ENCODE measurements at regions not wholly inside any gene's neighbourhood (a gene's known extent, or its start where the extent isn't known, plus 50 kb on each side); places are given as distances from the start of the nearest gene placed in this dataset.

- TF ChIP-seq CTCF (conservative IDR thresholded peaks at IDR 0.05; ENCODE audit: low read depth, low read length) (no peak), EZH2 (IDR thresholded peaks at IDR 0.05; ENCODE audit: borderline replicate concordance, low read depth, low read length, poor library complexity, severe bottlenecking) (peak; percentile 55)
Observed at GRCh38 chr3:127135241-127136023, 57.5 kb upstream of the PRR23E start.
